Lower lobe of right lung (tissue), 2 donors: ENCODE measurements at regions not wholly inside any gene's neighbourhood (a gene's known extent, or its start where the extent isn't known, plus 50 kb on each side); places are given as distances from the start of the nearest gene placed in this dataset.

Experiments
- ATAC-seq, 2 donors: fragments of 200-7000 bp; cut with Tn5 transposase; one replicate each; pipeline ENCODE4 v1.9.1; 2020 to 2022; ENCODE audit warnings: mild to moderate bottlenecking in 2 of 2, moderate library complexity in 2 of 2
- DNase-seq: peaks from one replicate; pipeline ENCODE4 v3.0.0-alpha.2; 2020
- H3K27ac ChIP-seq: fragments of 200-600 bp; one replicate; pipeline ENCODE4 v1.8.0; 2022
- H3K27me3 ChIP-seq: fragments of 200-600 bp; one replicate; pipeline ENCODE4 v1.8.0; 2022; ENCODE audit warnings: low read depth
- H3K36me3 ChIP-seq: fragments of 200-600 bp; one replicate; pipeline ENCODE4 v1.8.0; 2022; ENCODE audit warnings: mild to moderate bottlenecking
- H3K4me1 ChIP-seq: fragments of 200-600 bp; one replicate; pipeline ENCODE4 v1.8.0; 2022
- H3K4me3 ChIP-seq: fragments of 200-600 bp; one replicate; pipeline ENCODE4 v1.8.0; 2022; ENCODE audit warnings: mild to moderate bottlenecking
- H3K9me3 ChIP-seq: fragments of 200-600 bp; one replicate; pipeline ENCODE4 v1.8.0; 2022
- intact Hi-C: fragments of 100-400 bp; cut with DNase I; formaldehyde crosslinking; loops from one replicate; pipeline ENCODE4 v1.11.0; 2022
- TF ChIP-seq, protein P1 (sequence below): fragments of 200-600 bp; IDR thresholded peaks from one replicate; pipeline ENCODE4 v1.8.0; 2022; ENCODE audit warnings: antibody characterized with exemption, mild to moderate bottlenecking
- donor health status: DM: no; HTN: yes; CAD: no; lungs with severe emphysema.

DNA sequence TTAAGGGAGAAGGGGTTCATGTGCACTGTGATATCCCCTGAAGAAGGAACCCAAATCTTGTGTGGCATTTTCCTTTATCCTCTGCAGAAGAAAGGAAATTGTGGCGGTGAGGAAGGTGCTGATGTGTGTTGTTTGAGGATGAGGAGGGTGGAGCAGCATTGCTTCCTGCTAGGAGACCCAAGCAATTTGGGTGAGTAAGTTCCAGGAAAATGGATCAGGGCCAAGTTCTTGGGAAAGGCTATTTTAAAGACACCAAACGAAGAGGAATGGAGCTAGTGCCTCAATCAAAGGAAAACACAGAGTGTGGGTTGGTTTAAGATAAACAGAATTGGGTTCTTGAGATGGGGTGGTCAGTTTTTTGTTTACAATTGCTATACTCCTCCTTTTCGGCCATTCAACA lies 86.7 kb upstream of the MARK1 start:
- H3K27me3 ChIP-seq: no peaks in the 10 kb centered on the region
- intact Hi-C loops: no loop called here
- TF ChIP-seq, protein P1, sequence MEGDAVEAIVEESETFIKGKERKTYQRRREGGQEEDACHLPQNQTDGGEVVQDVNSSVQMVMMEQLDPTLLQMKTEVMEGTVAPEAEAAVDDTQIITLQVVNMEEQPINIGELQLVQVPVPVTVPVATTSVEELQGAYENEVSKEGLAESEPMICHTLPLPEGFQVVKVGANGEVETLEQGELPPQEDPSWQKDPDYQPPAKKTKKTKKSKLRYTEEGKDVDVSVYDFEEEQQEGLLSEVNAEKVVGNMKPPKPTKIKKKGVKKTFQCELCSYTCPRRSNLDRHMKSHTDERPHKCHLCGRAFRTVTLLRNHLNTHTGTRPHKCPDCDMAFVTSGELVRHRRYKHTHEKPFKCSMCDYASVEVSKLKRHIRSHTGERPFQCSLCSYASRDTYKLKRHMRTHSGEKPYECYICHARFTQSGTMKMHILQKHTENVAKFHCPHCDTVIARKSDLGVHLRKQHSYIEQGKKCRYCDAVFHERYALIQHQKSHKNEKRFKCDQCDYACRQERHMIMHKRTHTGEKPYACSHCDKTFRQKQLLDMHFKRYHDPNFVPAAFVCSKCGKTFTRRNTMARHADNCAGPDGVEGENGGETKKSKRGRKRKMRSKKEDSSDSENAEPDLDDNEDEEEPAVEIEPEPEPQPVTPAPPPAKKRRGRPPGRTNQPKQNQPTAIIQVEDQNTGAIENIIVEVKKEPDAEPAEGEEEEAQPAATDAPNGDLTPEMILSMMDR: no peak

DNA sequence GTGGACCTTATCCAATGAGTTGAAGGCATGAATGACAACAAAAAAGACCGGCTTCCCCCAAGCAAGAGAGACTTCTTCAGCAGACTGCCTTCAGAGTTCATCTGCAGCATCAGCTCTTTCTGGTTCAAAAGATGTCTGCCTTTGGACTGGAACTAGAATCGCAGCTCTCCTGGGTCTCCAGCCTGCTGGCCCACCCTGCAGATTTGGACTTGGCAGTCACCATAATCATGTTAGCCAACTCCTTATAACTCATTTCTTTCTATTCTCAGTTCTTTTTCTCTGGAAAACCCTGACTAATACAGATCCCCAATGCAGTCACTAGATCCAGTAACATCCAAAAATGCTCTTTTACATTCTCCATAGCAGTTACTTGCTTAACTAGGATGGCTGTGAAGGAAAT lies 89.2 kb upstream of the MARK1 start:
- Histone ChIP-seq H3K9me3 (no peaks in the 10 kb centered on the region), H3K27me3 (no peaks in the 10 kb centered on the region), H3K36me3 (no peaks in the 10 kb centered on the region), H3K27ac (no peak overlapping the region), H3K4me1 (no peaks in the 10 kb centered on the region), H3K4me3 (no peak overlapping the region)
- intact Hi-C loops: no loop called here
- DNase-seq (no peak), ATAC-seq (no peak)
- TF ChIP-seq, protein P1: no peak

More for the DNA sequence above, 86.7 kb upstream of the MARK1 start:
- Histone ChIP-seq H3K9me3 (no peaks in the 10 kb centered on the region), H3K36me3 (no peaks in the 10 kb centered on the region), H3K4me3 (no peak overlapping the region), H3K27ac (no peak overlapping the region), H3K4me1 (no peaks in the 10 kb centered on the region)
- no peak for DNase-seq
- no peak for ATAC-seq

DNA sequence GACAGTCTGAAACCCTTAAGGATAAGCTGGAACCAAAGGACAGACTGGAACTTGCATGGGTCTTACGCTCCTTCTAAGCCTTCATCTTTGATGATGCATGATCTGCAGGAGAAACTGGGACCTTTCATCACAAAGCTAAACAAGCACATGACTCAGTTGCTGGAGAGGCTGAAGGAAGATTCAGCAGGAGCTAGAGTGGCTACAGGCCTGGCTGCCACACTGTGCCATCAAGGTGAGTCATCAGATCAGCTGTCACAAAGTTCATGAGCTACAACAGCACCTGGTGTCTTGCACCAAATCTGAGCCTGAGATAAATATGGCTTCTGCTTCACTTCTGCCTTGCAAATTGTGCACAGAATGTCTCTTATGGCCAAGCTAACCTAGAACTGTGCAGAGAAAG lies 95.5 kb upstream of the MARK1 start:
- TF ChIP-seq, protein P1: no peak

DNA sequence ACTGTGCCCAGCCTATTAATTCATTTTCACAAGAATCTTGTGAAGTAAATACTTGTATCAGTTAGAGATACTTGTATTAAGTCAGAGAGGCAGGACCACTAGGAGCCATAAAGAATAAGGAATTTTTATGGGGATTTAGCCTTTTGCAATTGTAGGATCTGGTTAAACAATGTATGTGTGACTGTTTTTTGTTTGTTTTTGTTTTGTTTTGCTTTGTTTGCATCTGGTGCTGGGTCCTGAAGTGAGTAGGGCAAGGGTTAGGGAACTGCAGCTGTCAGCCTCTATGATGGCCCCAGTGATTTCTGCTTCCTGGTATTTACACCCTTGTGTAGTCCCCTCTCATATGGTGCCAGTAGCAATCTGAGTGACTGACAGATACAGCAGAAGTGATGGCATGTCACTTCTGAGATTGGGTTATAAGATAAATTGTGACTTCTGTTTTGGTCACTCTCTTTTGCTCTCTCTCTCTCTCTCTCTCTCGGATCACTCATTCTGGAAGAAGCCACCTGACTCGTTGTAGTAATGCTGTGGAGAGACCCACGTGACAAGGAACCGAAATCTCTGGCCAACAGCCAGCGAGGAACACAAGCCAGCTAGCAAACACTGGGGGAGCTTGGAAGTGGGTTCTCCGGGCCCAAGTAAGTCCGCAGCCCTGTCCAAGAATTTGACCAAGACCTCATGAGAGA lies 96.2 kb upstream of the MARK1 start:
- no peak overlapping the region for H3K27ac ChIP-seq
- no peaks in the 10 kb centered on the region for H3K4me1 ChIP-seq
- ATAC-seq (no peak), DNase-seq (peak; percentile 32)
- no peak overlapping the region for H3K4me3 ChIP-seq
- H3K36me3 ChIP-seq: no peaks in the 10 kb centered on the region
- TF ChIP-seq, protein P1: no peak
- no peaks in the 10 kb centered on the region for H3K9me3 ChIP-seq
- H3K27me3 ChIP-seq: no peaks in the 10 kb centered on the region
- intact Hi-C loops: no loop called here

More for the DNA sequence above, 95.5 kb upstream of the MARK1 start:
- DNase-seq (no peak), ATAC-seq (no peak)
- H3K4me1 ChIP-seq: no peaks in the 10 kb centered on the region
- H3K27me3 ChIP-seq: no peaks in the 10 kb centered on the region
- no peak overlapping the region for H3K27ac ChIP-seq
- no peaks in the 10 kb centered on the region for H3K36me3 ChIP-seq
- no peaks in the 10 kb centered on the region for H3K9me3 ChIP-seq
- no peak overlapping the region for H3K4me3 ChIP-seq
- intact Hi-C loops: no loop called here

GRCh38 chr1:220430586-220430985 lies 97.3 kb upstream of the MARK1 start:
- DNase-seq (no peak), ATAC-seq (no peak)
- Histone ChIP-seq H3K9me3 (no peaks in the 10 kb centered on the region), H3K27ac (no peak overlapping the region), H3K4me3 (no peak overlapping the region), H3K27me3 (no peaks in the 10 kb centered on the region), H3K4me1 (no peaks in the 10 kb centered on the region), H3K36me3 (no peaks in the 10 kb centered on the region)
- intact Hi-C loops: no loop called here
- TF ChIP-seq, protein P1: no peak
